OCI-LY3 (cell line): ENCODE measurements at regions not wholly inside any gene's neighbourhood (a gene's known extent, or its start where the extent isn't known, plus 50 kb on each side); places are given as distances from the start of the nearest gene placed in this dataset.

Experiments used
- H2AFZ ChIP-seq: fragments of 200-600, 300-600 bp; shearing (Covaris generic); 2 replicates; pipeline ENCODE4 v1.6.0; 2014; ENCODE audit warnings: antibody characterized with exemption, low read depth, low read length
- H3K27ac ChIP-seq: fragments of 200-600, 300-600 bp; sonication (generic); 2 replicates; pipeline ENCODE4 v1.5.1; 2014; ENCODE audit warnings: mild to moderate bottlenecking, low read length, moderate library complexity, mixed read lengths
- H3K27me3 ChIP-seq: fragments of 200-600, 300-600 bp; sonication (generic); 2 replicates; pipeline ENCODE4 v1.6.1; 2014; ENCODE audit warnings: low read depth, low read length, mixed read lengths
- H3K36me3 ChIP-seq: fragments of 200-600, 300-600 bp; sonication (generic); replicated peaks from 2 replicates; pipeline ENCODE3; 2014; ENCODE audit warnings: low read depth, low read length, mixed read lengths
- H3K4me1 ChIP-seq: fragments of 300-600, 200-600 bp; sonication (generic); 2 replicates; pipeline ENCODE4 v1.6.1; 2014; ENCODE audit warnings: low read length, mixed read lengths
- H3K4me2 ChIP-seq: fragments of 200-600, 300-600 bp; sonication (generic); 2 replicates; pipeline ENCODE4 v1.6.1; 2014; ENCODE audit warnings: low read length, mixed read lengths
- H3K4me3 ChIP-seq: fragments of 300-600, 200-600 bp; sonication (generic); 2 replicates; pipeline ENCODE4 v1.5.1; 2014; ENCODE audit warnings: antibody characterized with exemption, mild to moderate bottlenecking, low read length, moderate library complexity
- H3K79me2 ChIP-seq: fragments of 300-600, 200-600 bp; shearing (Covaris generic); 2 replicates; pipeline ENCODE4 v1.6.1; 2014; ENCODE audit warnings: mild to moderate bottlenecking, low read length, mixed read lengths
- H3K9ac ChIP-seq: fragments of 300-600, 200-600 bp; shearing (Covaris generic); 2 replicates; pipeline ENCODE4 v1.6.0; 2014; ENCODE audit warnings: mild to moderate bottlenecking, low read length, moderate library complexity
- H3K9me3 ChIP-seq: fragments of 200-600, 300-600 bp; shearing (Covaris generic); 2 replicates; pipeline ENCODE4 v1.6.1; 2014; ENCODE audit warnings: low read length, mixed read lengths; ENCODE audit not compliant: insufficient read depth
- H4K20me1 ChIP-seq: fragments of 200-600, 300-600 bp; sonication (generic); 2 replicates; pipeline ENCODE4 v1.6.1; 2016; ENCODE audit warnings: low read length, mixed read lengths; ENCODE audit not compliant: insufficient read depth
- CTCF ChIP-seq: fragments of 200-600, 300-600 bp; sonication (generic); IDR thresholded peaks from 2 replicates; pipeline ENCODE4 v1.5.1; 2014; ENCODE audit warnings: antibody characterized with exemption, low read length, low read depth
- EZH2phosphoT487 ChIP-seq: fragments of 200-600 bp; shearing (Covaris generic); IDR thresholded peaks from 2 replicates; pipeline ENCODE4 v1.6.1; 2018; ENCODE audit warnings: antibody characterized with exemption, mixed run types, low read depth

GRCh38 chr2:7191932-7192331 is 274.7 kb downstream of the RNF144A start:
- peaks cover 29% of the 10 kb centered on the region for H3K27me3 ChIP-seq
- no peak overlapping the region for H3K4me3 ChIP-seq
- H3K79me2 ChIP-seq, result no peaks in the 10 kb centered on the region
- H3K36me3 ChIP-seq, result no peaks in the 10 kb centered on the region
- peaks cover 32% of the 10 kb centered on the region for H3K4me1 ChIP-seq
- no peak overlapping the region for H3K4me2 ChIP-seq
- no peaks in the 10 kb centered on the region for H3K9me3 ChIP-seq
- H4K20me1 ChIP-seq, result no peaks in the 10 kb centered on the region
- no peak overlapping the region for H2AFZ ChIP-seq
- no peak overlapping the region for H3K9ac ChIP-seq
- no peak overlapping the region for H3K27ac ChIP-seq
- TF ChIP-seq EZH2phosphoT487, result no peak
- no peak for TF ChIP-seq CTCF

- no peak overlapping the region for H3K27ac ChIP-seq
- H3K4me2 ChIP-seq, result no peak overlapping the region
- no peaks in the 10 kb centered on the region for H3K79me2 ChIP-seq
- no peak overlapping the region for H3K4me3 ChIP-seq
- H3K27me3 ChIP-seq, result peaks cover 28% of the 10 kb centered on the region
- no peak overlapping the region for H3K9ac ChIP-seq
- no peaks in the 10 kb centered on the region for H4K20me1 ChIP-seq
- no peak for TF ChIP-seq CTCF
- TF ChIP-seq EZH2phosphoT487, result no peak
- peaks cover 34% of the 10 kb centered on the region for H3K4me1 ChIP-seq
- no peaks in the 10 kb centered on the region for H3K36me3 ChIP-seq
- H2AFZ ChIP-seq, result no peak overlapping the region
- no peaks in the 10 kb centered on the region for H3K9me3 ChIP-seq
Observed at GRCh38 chr2:7193457-7193856, 276.2 kb downstream of the RNF144A start.

GRCh38 chr2:7194950-7195349 is 277.7 kb downstream of the RNF144A start:
- Histone ChIP-seq H3K27me3 (peaks cover 35% of the 10 kb centered on the region), H4K20me1 (no peaks in the 10 kb centered on the region), H3K4me3 (no peak overlapping the region), H2AFZ (no peak overlapping the region), H3K4me2 (no peak overlapping the region), H3K79me2 (no peaks in the 10 kb centered on the region), H3K4me1 (peaks cover 33% of the 10 kb centered on the region), H3K9ac (no peak overlapping the region), H3K27ac (no peak overlapping the region), H3K9me3 (no peaks in the 10 kb centered on the region), H3K36me3 (no peaks in the 10 kb centered on the region)
- no peak for TF ChIP-seq CTCF
- no peak for TF ChIP-seq EZH2phosphoT487

GRCh38 chr2:7196883-7197282 is 279.7 kb downstream of the RNF144A start:
- Histone ChIP-seq H3K27me3 (peaks cover 38% of the 10 kb centered on the region), H3K4me2 (no peak overlapping the region), H3K27ac (no peak overlapping the region), H2AFZ (no peak overlapping the region), H3K36me3 (no peaks in the 10 kb centered on the region), H4K20me1 (no peaks in the 10 kb centered on the region), H3K9ac (no peak overlapping the region), H3K79me2 (no peaks in the 10 kb centered on the region), H3K4me1 (peaks cover 15% of the 10 kb centered on the region), H3K4me3 (no peak overlapping the region), H3K9me3 (no peaks in the 10 kb centered on the region)
- no peak for TF ChIP-seq EZH2phosphoT487

GRCh38 chr2:7201851-7202250 is 284.6 kb downstream of the RNF144A start:
- Histone ChIP-seq H3K27me3 (peaks cover 34% of the 10 kb centered on the region), H3K36me3 (no peaks in the 10 kb centered on the region), H3K9me3 (no peaks in the 10 kb centered on the region), H3K9ac (no peak overlapping the region), H4K20me1 (no peaks in the 10 kb centered on the region), H3K4me2 (no peak overlapping the region), H3K4me3 (no peak overlapping the region), H3K27ac (no peak overlapping the region), H3K79me2 (no peaks in the 10 kb centered on the region), H3K4me1 (peaks cover 3% of the 10 kb centered on the region), H2AFZ (no peak overlapping the region)
- TF ChIP-seq CTCF (no peak), EZH2phosphoT487 (no peak)
